Stimulated activated naive CD8-positive, alpha-beta T cell treated with anti-CD3 and anti-CD28 coated beads, Interleukin-15, Interleukin-2, amounts not matched to agents 100 U/mL and 50 U/mL, for 24 hours (primary cell): ENCODE measurements at regions not wholly inside any gene's neighbourhood (a gene's known extent, or its start where the extent isn't known, plus 50 kb on each side); places are given as distances from the start of the nearest gene placed in this dataset.
"Not testable (repeated sequence)": the region's sequence is repeated elsewhere in the genome, so short reads cannot be mapped to it uniquely, and the experiment has no call there.

Source experiments
- ATAC-seq: fragments of 150-1000 bp; cut with Tn5 transposase; one replicate; pipeline ENCODE4 v1.10.0; 2021
- DNase-seq: peaks from one replicate; pipeline ENCODE4 v3.0.0; 2021

- DNase-seq (no peak), ATAC-seq (no peak)
Measured at GRCh38 chr9:106769331-106769730, 93.6 kb upstream of the ZNF462 start.

- ATAC-seq, result no peak
- no peak for DNase-seq
Measured at GRCh38 chr9:106771608-106772007, 91.4 kb upstream of the ZNF462 start.

GRCh38 chr9:106772523-106773290 is 90.3 kb upstream of the ZNF462 start:
- no peak for DNase-seq
- no peak for ATAC-seq

- ATAC-seq, result no peak
- DNase-seq, result no peak
Measured at GRCh38 chr9:106773750-106774149, 89.2 kb upstream of the ZNF462 start.

GRCh38 chr9:106775960-106776359 is 87.0 kb upstream of the ZNF462 start:
- DNase-seq (no peak), ATAC-seq (no peak)

- ATAC-seq (no peak), DNase-seq (no peak)
Measured at GRCh38 chr9:106779796-106780195, 83.2 kb upstream of the ZNF462 start.

GRCh38 chr9:106783121-106783520 is 79.8 kb upstream of the ZNF462 start:
- DNase-seq (no peak), ATAC-seq (no peak)

- ATAC-seq (no peak), DNase-seq (no peak)
Measured at GRCh38 chr9:106784076-106784475, 78.9 kb upstream of the ZNF462 start.

GRCh38 chr9:106785200-106785599 is 77.8 kb upstream of the ZNF462 start:
- no peak for DNase-seq
- no peak for ATAC-seq

GRCh38 chr9:106788021-106788420 is 74.9 kb upstream of the ZNF462 start:
- not testable (repeated sequence) for ATAC-seq, DNase-seq

- ATAC-seq (no peak), DNase-seq (no peak)
Measured at GRCh38 chr9:106795031-106795430, 67.9 kb upstream of the ZNF462 start.

- DNase-seq (no peak), ATAC-seq (no peak)
Measured at GRCh38 chr9:106796771-106797170, 66.2 kb upstream of the ZNF462 start.

- DNase-seq (no peak), ATAC-seq (no peak)
Measured at GRCh38 chr9:106797299-106797698, 65.7 kb upstream of the ZNF462 start.

GRCh38 chr9:106798016-106798799 is 64.8 kb upstream of the ZNF462 start:
- ATAC-seq (no peak), DNase-seq (no peak)

GRCh38 chr9:106799152-106799551 is 63.8 kb upstream of the ZNF462 start:
- ATAC-seq, result no peak

GRCh38 chr9:106800701-106801270 is 62.2 kb upstream of the ZNF462 start:
- ATAC-seq (no peak), DNase-seq (no peak)

More at GRCh38 chr9:106799152-106799551, 63.8 kb upstream of the ZNF462 start:
- DNase-seq, result no peak

GRCh38 chr9:106801816-106802215 is 61.1 kb upstream of the ZNF462 start:
- ATAC-seq (no peak), DNase-seq (no peak)
